GM23338 (cell line): ENCODE measurements at regions not wholly inside any gene's neighbourhood (a gene's known extent, or its start where the extent isn't known, plus 50 kb on each side); places are given as distances from the start of the nearest gene placed in this dataset.
A peak's percentile ranks its signal among the peaks of the same experiment; 100 is the strongest.

Source experiments
- ATAC-seq: fragments of 200-7000 bp; cut with Tn5 transposase; 3 replicates; pipeline ENCODE4 v1.9.1; 2020
- DNase-seq: peaks from one replicate; pipeline ENCODE4 v3.0.0-alpha.2; 2015; ENCODE audit warnings: low spot score
- H2AFZ ChIP-seq: fragments of 200-600 bp; sonication (generic); 2 replicates; pipeline ENCODE4 v1.8.0; 2016; ENCODE audit warnings: antibody characterized with exemption, mild to moderate bottlenecking, moderate library complexity
- H3F3A ChIP-seq: fragments of 200-600 bp; sonication (generic); replicated peaks from 2 replicates; pipeline ENCODE4 v1.8.0; 2017; ENCODE audit warnings: antibody characterized with exemption, mixed run types, low read depth
- H3K27ac ChIP-seq: fragments of 200-600 bp; sonication (generic); 2 replicates; pipeline ENCODE4 v1.6.1; 2016; ENCODE audit warnings: low read depth
- H3K27me3 ChIP-seq: fragments of 200-600 bp; sonication (generic); 2 replicates; pipeline ENCODE4 v1.8.0; 2016; ENCODE audit warnings: mild to moderate bottlenecking, mixed run types, moderate library complexity; ENCODE audit not compliant: insufficient read depth
- H3K36me3 ChIP-seq: fragments of 200-600 bp; sonication (generic); 2 replicates; pipeline ENCODE4 v1.8.0; 2016; ENCODE audit warnings: mild to moderate bottlenecking; ENCODE audit not compliant: insufficient read depth
- H3K4me1 ChIP-seq: fragments of 200-600 bp; sonication (generic); 2 replicates; pipeline ENCODE4 v1.8.0; 2016; ENCODE audit warnings: mild to moderate bottlenecking, moderate library complexity; ENCODE audit not compliant: insufficient read depth
- H3K4me2 ChIP-seq: fragments of 200-600 bp; sonication (generic); 2 replicates; pipeline ENCODE4 v1.7.1; 2017; ENCODE audit warnings: mixed run types
- H3K4me3 ChIP-seq: fragments of 200-600 bp; sonication (generic); 2 replicates; pipeline ENCODE4 v1.6.1; 2016; ENCODE audit warnings: mixed run types
- H3K79me2 ChIP-seq: fragments of 200-600 bp; sonication (generic); replicated peaks from 2 replicates; pipeline ENCODE4 v1.8.0; 2017; ENCODE audit warnings: mild to moderate bottlenecking; ENCODE audit not compliant: insufficient read depth
- H3K9me2 ChIP-seq: fragments of 200-600 bp; sonication (generic); 2 replicates; pipeline ENCODE4 v1.8.0; 2017; ENCODE audit not compliant: insufficient read depth
- H4K20me1 ChIP-seq: fragments of 200-600 bp; sonication (generic); replicated peaks from 2 replicates; pipeline ENCODE4 v1.8.0; 2017; ENCODE audit warnings: mild to moderate bottlenecking; ENCODE audit not compliant: insufficient read depth
- H3K27ac Mint-ChIP-seq: 2 replicates; pipeline ENCODE4 v1.8.0; 2020; ENCODE audit warnings: inconsistent platforms, mild to moderate bottlenecking, moderate library complexity, mixed read lengths
- H3K27me3 Mint-ChIP-seq: 3 replicates; pipeline ENCODE4 v1.8.0; 2022; ENCODE audit warnings: low read depth, mild to moderate bottlenecking, moderate library complexity, mixed read lengths, inconsistent platforms; ENCODE audit not compliant: insufficient read depth, poor library complexity
- H3K36me3 Mint-ChIP-seq: 3 replicates; pipeline ENCODE4 v1.8.0; 2021; ENCODE audit warnings: low read depth, mild to moderate bottlenecking, inconsistent platforms, moderate library complexity, mixed read lengths
- H3K4me1 Mint-ChIP-seq: 3 replicates; pipeline ENCODE4 v1.8.0; 2020; ENCODE audit warnings: mild to moderate bottlenecking, inconsistent platforms, mixed read lengths
- H3K4me3 Mint-ChIP-seq: 3 replicates; pipeline ENCODE4 v1.8.0; 2021; ENCODE audit warnings: moderate library complexity, mild to moderate bottlenecking, inconsistent platforms, mixed read lengths
- H3K9me3 Mint-ChIP-seq: 3 replicates; pipeline ENCODE4 v1.8.0; 2020; ENCODE audit warnings: moderate library complexity, mild to moderate bottlenecking, inconsistent platforms, mixed read lengths
- CREB1 ChIP-seq: fragments of 250-450 bp; sonication (Bioruptor Pico); IDR thresholded peaks from 2 replicates; pipeline ENCODE4 v1.5.0; 2020; ENCODE audit warnings: low read depth, mild to moderate bottlenecking, moderate library complexity
- EZH2 ChIP-seq: fragments of 200-600 bp; sonication (generic); IDR thresholded peaks from one replicate; pipeline ENCODE4 v1.8.0; 2017; ENCODE audit warnings: antibody characterized with exemption, mild to moderate bottlenecking, low read depth; ENCODE audit not compliant: unreplicated experiment
- EZH2phosphoT487 ChIP-seq: fragments of 200-600 bp; sonication (generic); IDR thresholded peaks from one replicate; pipeline ENCODE4 v1.8.1; 2018; ENCODE audit warnings: antibody characterized with exemption; ENCODE audit not compliant: unreplicated experiment
- JUNB ChIP-seq: IDR thresholded peaks from one replicate; pipeline ENCODE4 v1.6.1; 2016; ENCODE audit warnings: antibody characterized with exemption; ENCODE audit not compliant: unreplicated experiment
- NANOG ChIP-seq: IDR thresholded peaks from 2 replicates; pipeline ENCODE4 v1.6.1; 2016; ENCODE audit warnings: antibody characterized with exemption, borderline replicate concordance
- POLR2AphosphoS5 ChIP-seq: IDR thresholded peaks from 2 replicates; pipeline ENCODE4 v1.6.1; 2016; ENCODE audit warnings: antibody characterized with exemption, low read depth
- STAT1 ChIP-seq: IDR thresholded peaks from one replicate; pipeline ENCODE4 v1.6.1; 2016; ENCODE audit warnings: antibody characterized with exemption; ENCODE audit not compliant: unreplicated experiment
- ZNF114 ChIP-seq: fragments of 250-450 bp; sonication (Bioruptor Pico); IDR thresholded peaks from 2 replicates; pipeline ENCODE4 v1.5.0; 2020; ENCODE audit warnings: mild to moderate bottlenecking, moderate library complexity
- ZNF331 ChIP-seq: fragments of 250-450 bp; sonication (Bioruptor Pico); IDR thresholded peaks from 2 replicates; pipeline ENCODE4 v1.5.0; 2020; ENCODE audit warnings: low read depth, mild to moderate bottlenecking, moderate library complexity
- TF ChIP-seq, protein P1 (sequence below), 2 experiments: fragments of 200-600 bp in 1 of 2; sonication (generic) in 1 of 2; conservative IDR thresholded peaks; 2 replicates each; pipeline versions ENCODE4 v1.5.1 to v1.6.1; 2016 to 2017; ENCODE audit warnings: antibody characterized with exemption in 2 of 2, low read depth in 2 of 2, mild to moderate bottlenecking in 2 of 2, moderate library complexity in 1 of 2
- TF ChIP-seq, protein P2 (sequence below): IDR thresholded peaks from one replicate; pipeline ENCODE4 v1.6.1; 2018; ENCODE audit warnings: antibody characterized with exemption; ENCODE audit not compliant: unreplicated experiment
- TF ChIP-seq, protein P3 (sequence below): IDR thresholded peaks from 2 replicates; pipeline ENCODE4 v1.6.1; 2016; ENCODE audit warnings: antibody characterized with exemption

DNA sequence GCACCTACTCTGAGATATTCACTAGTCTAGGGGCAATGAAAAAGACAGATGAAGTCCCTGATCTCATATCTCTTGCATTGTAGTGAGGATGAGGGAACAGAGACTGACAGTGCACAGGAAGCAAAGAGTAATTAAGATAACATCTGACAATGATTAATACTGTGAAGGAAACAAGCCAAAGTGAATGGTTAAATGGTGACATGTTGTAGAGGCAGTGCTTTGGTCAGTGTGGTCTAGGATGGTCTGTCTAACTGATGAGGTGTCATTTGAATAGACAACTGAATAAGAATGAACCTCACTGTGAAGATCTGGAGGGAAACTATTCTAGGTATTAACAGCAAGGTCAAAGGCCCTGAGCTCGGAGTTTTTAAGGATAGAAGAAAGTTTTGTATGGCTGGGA lies 333.3 kb upstream of the GRIA1 start (continued):
- TF ChIP-seq ZNF114 (CRISPR knock-in tag) (no peak), NANOG (no peak)

DNA sequence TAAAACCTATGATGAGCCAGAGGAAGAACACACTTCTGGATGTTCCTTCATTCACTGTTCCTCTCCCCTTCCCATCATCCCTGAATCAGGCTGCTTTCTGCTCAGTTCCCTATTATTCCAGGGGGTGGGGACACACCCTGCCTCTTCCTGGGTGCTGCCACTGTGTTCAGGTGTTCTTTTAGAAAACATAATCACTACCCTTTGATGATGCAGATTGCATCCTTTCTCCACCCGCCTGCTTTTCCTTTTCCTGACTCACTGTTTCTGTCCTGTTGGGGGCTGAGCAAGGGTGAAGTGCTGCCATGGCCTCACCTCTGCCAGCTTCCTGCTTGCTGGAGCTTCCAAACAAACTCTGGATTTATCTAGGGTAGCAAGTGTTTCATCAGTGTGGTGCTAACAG lies 331.9 kb upstream of the GRIA1 start:
- TF ChIP-seq JUNB (no peak), EZH2phosphoT487 (no peak), POLR2AphosphoS5 (no peak)
- TF ChIP-seq, protein P1, sequence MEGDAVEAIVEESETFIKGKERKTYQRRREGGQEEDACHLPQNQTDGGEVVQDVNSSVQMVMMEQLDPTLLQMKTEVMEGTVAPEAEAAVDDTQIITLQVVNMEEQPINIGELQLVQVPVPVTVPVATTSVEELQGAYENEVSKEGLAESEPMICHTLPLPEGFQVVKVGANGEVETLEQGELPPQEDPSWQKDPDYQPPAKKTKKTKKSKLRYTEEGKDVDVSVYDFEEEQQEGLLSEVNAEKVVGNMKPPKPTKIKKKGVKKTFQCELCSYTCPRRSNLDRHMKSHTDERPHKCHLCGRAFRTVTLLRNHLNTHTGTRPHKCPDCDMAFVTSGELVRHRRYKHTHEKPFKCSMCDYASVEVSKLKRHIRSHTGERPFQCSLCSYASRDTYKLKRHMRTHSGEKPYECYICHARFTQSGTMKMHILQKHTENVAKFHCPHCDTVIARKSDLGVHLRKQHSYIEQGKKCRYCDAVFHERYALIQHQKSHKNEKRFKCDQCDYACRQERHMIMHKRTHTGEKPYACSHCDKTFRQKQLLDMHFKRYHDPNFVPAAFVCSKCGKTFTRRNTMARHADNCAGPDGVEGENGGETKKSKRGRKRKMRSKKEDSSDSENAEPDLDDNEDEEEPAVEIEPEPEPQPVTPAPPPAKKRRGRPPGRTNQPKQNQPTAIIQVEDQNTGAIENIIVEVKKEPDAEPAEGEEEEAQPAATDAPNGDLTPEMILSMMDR (conservative IDR thresholded peaks at IDR 0.05; ENCODE audit: low read depth in 2 of 2): peak in 1 of 2 experiments; percentile 18; a peak in 1 of 4 replicates
- no peak overlapping the region; the same call in 1 of the 2 replicates for H2AFZ ChIP-seq
- H3K27ac Mint-ChIP-seq: no peak overlapping the region
- no peak overlapping the region for H3K4me2 ChIP-seq
- no peaks in the 10 kb centered on the region for H3K27me3 ChIP-seq
- no peaks in the 10 kb centered on the region for H3K36me3 ChIP-seq
- H3K36me3 Mint-ChIP-seq: no peaks in the 10 kb centered on the region
- peak; percentile 4 for DNase-seq
- peaks cover 10% of the 10 kb centered on the region for H3K4me1 ChIP-seq
- H3K4me1 Mint-ChIP-seq: peaks cover 14% of the 10 kb centered on the region
- no peak for ATAC-seq
- no peaks in the 10 kb centered on the region for H3F3A ChIP-seq
- H3K4me3 Mint-ChIP-seq: no peak overlapping the region
- H3K79me2 ChIP-seq: no peaks in the 10 kb centered on the region
- no peaks in the 10 kb centered on the region; the same call in 1 of the 2 replicates for H3K9me2 ChIP-seq
- H3K27me3 Mint-ChIP-seq: peaks cover 4% of the 10 kb centered on the region
- H3K9me3 Mint-ChIP-seq: no peaks in the 10 kb centered on the region
- H3K27ac ChIP-seq: no peak overlapping the region
- H3K4me3 ChIP-seq: no peak overlapping the region
- H4K20me1 ChIP-seq: no peaks in the 10 kb centered on the region

DNA sequence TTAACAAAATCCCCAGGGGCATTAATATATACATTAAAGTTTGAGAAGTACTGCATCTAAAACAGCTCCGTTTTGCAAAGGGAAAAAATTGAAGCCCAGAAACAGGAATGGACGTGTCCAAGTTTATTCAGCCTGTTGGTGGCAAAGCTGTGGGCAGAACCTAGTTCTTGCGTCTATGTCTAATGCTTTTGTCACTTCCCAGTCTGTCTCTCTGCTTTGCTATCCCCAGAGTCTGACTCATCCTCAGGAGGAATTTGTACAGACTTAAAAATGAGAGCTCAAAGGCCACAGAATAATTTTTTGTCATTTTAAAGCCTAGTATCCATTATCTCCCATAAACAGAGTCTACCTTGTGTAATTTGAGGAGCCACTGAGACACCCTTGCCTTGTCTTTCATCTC lies 330.9 kb upstream of the GRIA1 start:
- Histone ChIP-seq H4K20me1 (no peaks in the 10 kb centered on the region), H3K4me3 (no peak overlapping the region), H3K9me2 (no peaks in the 10 kb centered on the region; the same call in 1 of the 2 replicates), H3K4me1 (peaks cover 10% of the 10 kb centered on the region), H3F3A (no peaks in the 10 kb centered on the region), H3K27ac (no peak overlapping the region), H2AFZ (no peak overlapping the region), H3K79me2 (no peaks in the 10 kb centered on the region), H3K4me2 (no peak overlapping the region), H3K36me3 (no peaks in the 10 kb centered on the region), H3K27me3 (no peaks in the 10 kb centered on the region)
- Mint-ChIP-seq H3K9me3 (no peaks in the 10 kb centered on the region), H3K27ac (no peak overlapping the region), H3K36me3 (no peaks in the 10 kb centered on the region), H3K27me3 (peaks cover 4% of the 10 kb centered on the region), H3K4me1 (peaks cover 14% of the 10 kb centered on the region), H3K4me3 (no peak overlapping the region)
- DNase-seq: no peak
- ATAC-seq: no peak
- TF ChIP-seq EZH2 (no peak), NANOG (no peak), ZNF331 (no peak), CREB1 (CRISPR knock-in tag) (no peak), ZNF114 (CRISPR knock-in tag) (no peak), STAT1 (no peak), POLR2AphosphoS5 (no peak)
- TF ChIP-seq, protein P2, sequence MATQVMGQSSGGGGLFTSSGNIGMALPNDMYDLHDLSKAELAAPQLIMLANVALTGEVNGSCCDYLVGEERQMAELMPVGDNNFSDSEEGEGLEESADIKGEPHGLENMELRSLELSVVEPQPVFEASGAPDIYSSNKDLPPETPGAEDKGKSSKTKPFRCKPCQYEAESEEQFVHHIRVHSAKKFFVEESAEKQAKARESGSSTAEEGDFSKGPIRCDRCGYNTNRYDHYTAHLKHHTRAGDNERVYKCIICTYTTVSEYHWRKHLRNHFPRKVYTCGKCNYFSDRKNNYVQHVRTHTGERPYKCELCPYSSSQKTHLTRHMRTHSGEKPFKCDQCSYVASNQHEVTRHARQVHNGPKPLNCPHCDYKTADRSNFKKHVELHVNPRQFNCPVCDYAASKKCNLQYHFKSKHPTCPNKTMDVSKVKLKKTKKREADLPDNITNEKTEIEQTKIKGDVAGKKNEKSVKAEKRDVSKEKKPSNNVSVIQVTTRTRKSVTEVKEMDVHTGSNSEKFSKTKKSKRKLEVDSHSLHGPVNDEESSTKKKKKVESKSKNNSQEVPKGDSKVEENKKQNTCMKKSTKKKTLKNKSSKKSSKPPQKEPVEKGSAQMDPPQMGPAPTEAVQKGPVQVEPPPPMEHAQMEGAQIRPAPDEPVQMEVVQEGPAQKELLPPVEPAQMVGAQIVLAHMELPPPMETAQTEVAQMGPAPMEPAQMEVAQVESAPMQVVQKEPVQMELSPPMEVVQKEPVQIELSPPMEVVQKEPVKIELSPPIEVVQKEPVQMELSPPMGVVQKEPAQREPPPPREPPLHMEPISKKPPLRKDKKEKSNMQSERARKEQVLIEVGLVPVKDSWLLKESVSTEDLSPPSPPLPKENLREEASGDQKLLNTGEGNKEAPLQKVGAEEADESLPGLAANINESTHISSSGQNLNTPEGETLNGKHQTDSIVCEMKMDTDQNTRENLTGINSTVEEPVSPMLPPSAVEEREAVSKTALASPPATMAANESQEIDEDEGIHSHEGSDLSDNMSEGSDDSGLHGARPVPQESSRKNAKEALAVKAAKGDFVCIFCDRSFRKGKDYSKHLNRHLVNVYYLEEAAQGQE: no peak
- TF ChIP-seq, protein P1 (conservative IDR thresholded peaks at IDR 0.05; ENCODE audit: low read depth in 2 of 2): no peak
- TF ChIP-seq, protein P3, sequence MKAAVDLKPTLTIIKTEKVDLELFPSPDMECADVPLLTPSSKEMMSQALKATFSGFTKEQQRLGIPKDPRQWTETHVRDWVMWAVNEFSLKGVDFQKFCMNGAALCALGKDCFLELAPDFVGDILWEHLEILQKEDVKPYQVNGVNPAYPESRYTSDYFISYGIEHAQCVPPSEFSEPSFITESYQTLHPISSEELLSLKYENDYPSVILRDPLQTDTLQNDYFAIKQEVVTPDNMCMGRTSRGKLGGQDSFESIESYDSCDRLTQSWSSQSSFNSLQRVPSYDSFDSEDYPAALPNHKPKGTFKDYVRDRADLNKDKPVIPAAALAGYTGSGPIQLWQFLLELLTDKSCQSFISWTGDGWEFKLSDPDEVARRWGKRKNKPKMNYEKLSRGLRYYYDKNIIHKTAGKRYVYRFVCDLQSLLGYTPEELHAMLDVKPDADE: no peak
